H1 (cell line): ENCODE measurements at regions not wholly inside any gene's neighbourhood (a gene's known extent, or its start where the extent isn't known, plus 50 kb on each side); places are given as distances from the start of the nearest gene placed in this dataset.

Source experiments
- CTCF ChIA-PET: fragments of 300-600 bp; sonication (Branson Sonifier 250); formaldehyde crosslinking; loops from one replicate; lab custom pipeline; 2021; ENCODE audit not compliant: partially characterized antibody; lab: Charles Lee
- POLR2A ChIA-PET: fragments of 300-600 bp; sonication (Branson Sonifier 250); formaldehyde crosslinking; loops from one replicate; lab custom pipeline; 2021; ENCODE audit warnings: inconsistent platforms; ENCODE audit not compliant: partially characterized antibody; lab: Charles Lee
- DNase-seq, 2 experiments: peaks; one replicate each; pipeline versions ENCODE4 v3.0.0 to v3.0.0-alpha.2; 2010 to 2022; ENCODE audit warnings: low spot score in 2 of 2, low read depth in 1 of 2, mixed read lengths in 1 of 2
- FAIRE-seq: peaks from 2 replicates; lab custom pipeline; 2011; peaks lifted over from hg19 to GRCh38; lab: Jason Lieb, UNC
- H2AFZ ChIP-seq: 2 replicates; pipeline ENCODE4 v1.8.1; 2012; ENCODE audit warnings: low read length, inconsistent platforms
- H2AK5ac ChIP-seq: 2 replicates; pipeline ENCODE4 v1.6.1; 2013; ENCODE audit warnings: low read depth, low read length
- H2BK120ac ChIP-seq: replicated peaks from 2 replicates; pipeline ENCODE3; 2013; ENCODE audit warnings: low read depth, low read length, inconsistent platforms
- H2BK12ac ChIP-seq: 2 replicates; pipeline ENCODE4 v1.6.1; 2013; ENCODE audit warnings: low read depth, low read length
- H2BK15ac ChIP-seq: 2 replicates; pipeline ENCODE4 v1.6.1; 2013; ENCODE audit warnings: low read length
- H2BK20ac ChIP-seq: 2 replicates; pipeline ENCODE4 v1.6.1; 2013; ENCODE audit warnings: low read length
- H2BK5ac ChIP-seq: 2 replicates; pipeline ENCODE4 v1.6.1; 2013; ENCODE audit warnings: low read depth, low read length
- H3K14ac ChIP-seq: 2 replicates; pipeline ENCODE4 v1.6.1; 2013; ENCODE audit warnings: inconsistent platforms; ENCODE audit not compliant: insufficient read length
- H3K18ac ChIP-seq: 2 replicates; pipeline ENCODE4 v1.6.1; 2013; ENCODE audit warnings: low read length; ENCODE audit errors: extremely low read depth
- H3K23ac ChIP-seq: 2 replicates; pipeline ENCODE4 v1.6.1; 2013; ENCODE audit warnings: inconsistent platforms; ENCODE audit not compliant: insufficient read length
- H3K23me2 ChIP-seq: 2 replicates; pipeline ENCODE4 v1.6.1; 2013; ENCODE audit warnings: low read depth, low read length
- H3K27ac ChIP-seq: 2 replicates; pipeline ENCODE4 v1.6.1; 2011; ENCODE audit warnings: low read depth, low read length, inconsistent platforms
- H3K27me3 ChIP-seq, 4 experiments: replicated peaks in 1 of 4; 1 replicate in 1 of 4; 2 replicates in 3 of 4; pipeline versions ENCODE4 v1.6.1 to v1.8.1; 2011 to 2013; ENCODE audit warnings: low read length in 3 of 4, mild to moderate bottlenecking in 3 of 4, inconsistent platforms in 2 of 4, mixed read lengths in 2 of 4, moderate library complexity in 1 of 4; ENCODE audit not compliant: control insufficient read depth in 3 of 4, insufficient read depth in 3 of 4; ENCODE audit errors: extremely low read depth in 1 of 4
- H3K36me3 ChIP-seq, 4 experiments: 2 replicates each; pipeline versions ENCODE4 v1.6.1 to v1.8.1; 2011 to 2013; ENCODE audit warnings: mild to moderate bottlenecking in 4 of 4, low read length in 3 of 4, moderate library complexity in 2 of 4, control low read depth in 1 of 4, inconsistent platforms in 1 of 4; ENCODE audit not compliant: insufficient read depth in 4 of 4, control insufficient read depth in 2 of 4
- H3K4ac ChIP-seq: replicated peaks from 2 replicates; pipeline ENCODE3; 2013; ENCODE audit warnings: low read length, low read depth, mixed read lengths, inconsistent platforms; ENCODE audit not compliant: insufficient read length
- H3K4me1 ChIP-seq, 4 experiments: replicated peaks in 1 of 4; 1 replicate in 1 of 4; 2 replicates in 3 of 4; pipeline versions ENCODE4 v1.6.1 to v1.8.1; 2011 to 2013; ENCODE audit warnings: low read length in 3 of 4, inconsistent platforms in 2 of 4, mixed read lengths in 1 of 4; ENCODE audit not compliant: insufficient read depth in 4 of 4, control insufficient read depth in 3 of 4
- H3K4me2 ChIP-seq, 2 experiments: 2 replicates each; pipeline versions ENCODE4 v1.6.1 to v1.8.1; 2011 to 2013; ENCODE audit warnings: low read depth in 2 of 2, low read length in 2 of 2, control low read depth in 1 of 2, inconsistent platforms in 1 of 2, mild to moderate bottlenecking in 1 of 2; ENCODE audit not compliant: insufficient read depth in 1 of 2
- H3K4me3 ChIP-seq, 4 experiments: fragments of 200-600, 300-600 bp in 1 of 4; sonication (generic), shearing (Covaris generic), sonication (Bioruptor Twin) in 1 of 4; 2 replicates each; pipeline versions ENCODE4 v1.5.1 to v1.8.1; 2011 to 2016; ENCODE audit warnings: low read length in 4 of 4, low read depth in 3 of 4, control low read depth in 2 of 4, inconsistent platforms in 2 of 4, mild to moderate bottlenecking in 2 of 4, mixed read lengths in 1 of 4, moderate library complexity in 1 of 4; ENCODE audit not compliant: insufficient read depth in 2 of 4; ENCODE audit errors: extremely low read depth in 1 of 4
- H3K56ac ChIP-seq: replicated peaks from 2 replicates; pipeline ENCODE3; 2013; ENCODE audit warnings: low read depth, mild to moderate bottlenecking, mixed read lengths, low read length, inconsistent platforms; ENCODE audit not compliant: insufficient read length
- H3K79me1 ChIP-seq: 2 replicates; pipeline ENCODE4 v1.6.1; 2013; ENCODE audit warnings: low read depth, low read length, control low read depth
- H3K79me2 ChIP-seq, 2 experiments: 2 replicates each; pipeline versions ENCODE4 v1.6.1 to v1.8.1; 2012 to 2013; ENCODE audit warnings: low read length in 2 of 2, mild to moderate bottlenecking in 2 of 2, inconsistent platforms in 1 of 2; ENCODE audit not compliant: insufficient read depth in 2 of 2, control insufficient read depth in 1 of 2
- H3K9ac ChIP-seq, 4 experiments: replicated peaks in 1 of 4; 1 replicate in 1 of 4; 2 replicates in 3 of 4; pipeline versions ENCODE4 v1.6.1 to v1.8.1; 2011 to 2013; ENCODE audit warnings: low read depth in 3 of 4, low read length in 3 of 4, control low read depth in 2 of 4, mild to moderate bottlenecking in 2 of 4, moderate library complexity in 2 of 4, inconsistent platforms in 1 of 4; ENCODE audit errors: extremely low read depth in 1 of 4
- H3K9me3 ChIP-seq, 2 experiments: 2 replicates each; pipeline versions ENCODE4 v1.6.1 to v1.8.1; 2012 to 2013; ENCODE audit warnings: mild to moderate bottlenecking in 2 of 2, moderate library complexity in 2 of 2, control low read depth in 1 of 2, inconsistent platforms in 1 of 2, low read depth in 1 of 2, low read length in 1 of 2, mixed read lengths in 1 of 2; ENCODE audit not compliant: insufficient read depth in 2 of 2
- H4K20me1 ChIP-seq, 2 experiments: replicated peaks in 1 of 2; 2 replicates each; pipeline versions ENCODE3 to v1.8.1; 2011 to 2013; ENCODE audit warnings: inconsistent platforms in 2 of 2, low read length in 2 of 2, mild to moderate bottlenecking in 1 of 2; ENCODE audit not compliant: insufficient read depth in 2 of 2, control insufficient read depth in 1 of 2
- H4K5ac ChIP-seq: 2 replicates; pipeline ENCODE4 v1.6.1; 2013; ENCODE audit warnings: low read length, low read depth, mixed read lengths, inconsistent platforms; ENCODE audit not compliant: insufficient read length
- H4K8ac ChIP-seq: 2 replicates; pipeline ENCODE4 v1.8.0; 2013; ENCODE audit warnings: mild to moderate bottlenecking, moderate library complexity, low read length, inconsistent platforms; ENCODE audit not compliant: insufficient read depth; ENCODE audit errors: extremely low read depth
- H4K91ac ChIP-seq: replicated peaks from 2 replicates; pipeline ENCODE3; 2013; ENCODE audit warnings: low read length, mixed read lengths, inconsistent platforms; ENCODE audit not compliant: insufficient read length
- CBX8 ChIP-seq: fragments of 300-800, 300-1000 bp; sonication (generic); IDR thresholded peaks from 2 replicates; pipeline ENCODE4 v1.7.1; 2016; ENCODE audit warnings: low read depth, low read length, borderline replicate concordance
- CHD2 ChIP-seq: IDR thresholded peaks from 2 replicates; pipeline ENCODE4 v1.6.1; 2012; ENCODE audit warnings: low read length, improper control_type of control experiment
- NRF1 ChIP-seq: IDR thresholded peaks from 2 replicates; pipeline ENCODE4 v1.6.1; 2011; ENCODE audit warnings: mild to moderate bottlenecking, low read depth, low read length, improper control_type of control experiment
- SP2 ChIP-seq: IDR thresholded peaks from 2 replicates; pipeline ENCODE4 v1.6.1; 2012; ENCODE audit warnings: mild to moderate bottlenecking, low read length, inconsistent platforms
- TAF1 ChIP-seq: IDR thresholded peaks from 2 replicates; pipeline ENCODE4 v1.6.1; 2011; ENCODE audit warnings: mild to moderate bottlenecking, low read depth, low read length
- WGBS, 2 experiments: shearing (Covaris generic) in 1 of 2; methylation state at CpG; one replicate each; pipeline versions ENCODE4 v1.1.6 to v1.1.7; 2013 to 2015; ENCODE audit warnings: low lambda C conversion rate in 2 of 2, mixed read lengths in 2 of 2, inconsistent platforms in 1 of 2, low coverage in 1 of 2, missing lambda C conversion rate in 1 of 2; ENCODE audit not compliant: insufficient replicate concordance in 2 of 2, insufficient coverage in 1 of 2, insufficient read length in 1 of 2; ENCODE audit errors: extremely low coverage in 1 of 2, missing lambda C conversion rate in 1 of 2; 5-methylcytosine and 5-hydroxymethylcytosine counted together

- Histone ChIP-seq H2BK20ac (no peak overlapping the region), H3K9me3 (no peaks in the 10 kb centered on the region), H3K18ac (no peak overlapping the region), H4K8ac (no peak overlapping the region; the same call in 1 of the 2 replicates), H3K4ac (no peak overlapping the region), H3K4me1 (peaks cover 0 to 17% (median 4%) of the 10 kb centered on the region in 4 experiments; a peak in 6 of 7 replicates), H2AK5ac (no peak overlapping the region), H3K23ac (no peak overlapping the region), H2BK15ac (no peak overlapping the region), H3K14ac (no peak overlapping the region), H3K56ac (no peak overlapping the region), H3K4me3 (no peak overlapping the region), H3K27ac (no peak overlapping the region), H2BK5ac (no peak overlapping the region), H3K79me1 (no peaks in the 10 kb centered on the region), H3K79me2 (no peaks in the 10 kb centered on the region), H3K4me2 (no peak overlapping the region), H2BK12ac (no peak overlapping the region), H4K91ac (no peak overlapping the region), H3K36me3 (no peaks in the 10 kb centered on the region), H2BK120ac (no peak overlapping the region), H4K20me1 (no peaks in the 10 kb centered on the region)
- POLR2A ChIA-PET = no interaction called here
- CTCF ChIA-PET = interaction anchor here (1.0 to 2.0 kb wide), 3 partner anchors 11 to 123 kb away, joined by 3 to 5 read pairs (median 3); no protein-coding TSS in a partner anchor
- FAIRE-seq (no peak), DNase-seq (no peak)
- 90% methylated on average over 2 of the region's 8 CpGs; no CpG with 5 or more reads in 1 of the 2 experiments for WGBS, 2 experiments
- TF ChIP-seq NRF1 (no peak), CBX8 (no peak), SP2 (no peak), TAF1 (no peak), CHD2 (no peak)
- TF ChIP-seq, all 59 proteins: peak for 0
- peaks cover 1% of the 10 kb centered on the region; the same call in 1 of the 2 replicates for H3K23me2 ChIP-seq
- H4K5ac ChIP-seq = no peak overlapping the region
- H3K27me3 ChIP-seq = peaks cover 2 to 18% (median 12%) of the 10 kb centered on the region in 4 experiments; a peak in 5 of 7 replicates
- no peak overlapping the region for H2AFZ ChIP-seq
- H3K9ac ChIP-seq = no peak overlapping the region
Observed at GRCh38 chrX:68898598-68898997, 69.8 kb downstream of the EFNB1 start.
